ENCODE measurements at regions not wholly inside any gene's neighbourhood (a gene's known extent, or its start where the extent isn't known, plus 50 kb on each side); places are given as distances from the start of the nearest gene placed in this dataset.

DNA sequence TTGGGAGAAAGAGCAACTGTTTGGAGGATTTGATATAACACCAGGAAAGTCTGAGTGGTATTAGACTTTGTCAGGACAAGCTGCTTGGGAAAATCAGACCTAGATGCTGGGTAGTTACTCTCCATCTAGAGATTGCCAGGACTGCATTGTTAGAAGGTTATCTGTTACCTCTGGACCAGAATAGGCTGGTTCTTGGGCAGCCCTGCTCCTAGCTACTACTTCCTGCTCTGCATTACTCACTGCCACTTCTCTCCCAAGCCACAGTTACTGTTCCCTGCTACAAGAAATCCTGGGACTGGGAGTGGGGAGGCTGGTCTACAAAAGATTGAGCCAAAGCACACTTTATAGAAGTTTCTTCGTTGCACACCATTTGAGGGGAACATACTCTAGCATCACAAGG, 95.5 kb upstream of the KCNN2 start:
- CTCF ChIA-PET = no interaction called here
- Histone ChIP-seq H2AFZ (ENCODE audit: low read depth, low read length, poor library complexity, severe bottlenecking) (no peak overlapping the region), H4K20me1 (ENCODE audit: insufficient read depth) (no peaks in the 10 kb centered on the region), H3K4me1 (ENCODE audit: control insufficient read depth in 1 of 2, insufficient read depth in 2 of 2, low read length in 2 of 2) (no peaks in the 10 kb centered on the region), H3K36me3 (ENCODE audit: control insufficient read depth in 1 of 2, insufficient read depth in 2 of 2, low read length in 2 of 2) (no peaks in the 10 kb centered on the region), H3K9ac (ENCODE audit: low read length) (no peak overlapping the region), H3K4me2 (ENCODE audit: low read length) (no peak overlapping the region), H3K27me3 (ENCODE audit: insufficient read depth, low read length) (peaks cover 7% of the 10 kb centered on the region; the same call in 1 of the 2 replicates), H3K79me2 (ENCODE audit: insufficient read depth, low read length) (no peaks in the 10 kb centered on the region), H3K9me3 (ENCODE audit: control insufficient read depth in 1 of 2, insufficient read depth in 1 of 2, low read depth in 1 of 2, low read length in 2 of 2) (no peaks in the 10 kb centered on the region), H3K4me3 (replicated peaks in 1 of 2; ENCODE audit: low read depth in 1 of 2, low read length in 2 of 2) (no peak overlapping the region), H3K9me2 (ENCODE audit: insufficient read depth) (no peaks in the 10 kb centered on the region), H3K27ac (ENCODE audit: low read depth, low read length) (no peak overlapping the region)
- ATAC-seq (no peak), DNase-seq (ENCODE audit: low read depth, low spot score) (no peak)
- RAD21 ChIA-PET (ENCODE audit: low non-redundant PET in 1 of 2, low total read pairs in 2 of 2, uncharacterized antibody in 2 of 2, unreplicated experiment in 2 of 2) = no interaction called here
- TF ChIP-seq SRF (IDR thresholded peaks at IDR 0.05; ENCODE audit: low read depth) (no peak), JUND (IDR thresholded peaks at IDR 0.05) (no peak), TCF7L2 (IDR thresholded peaks at IDR 0.05; ENCODE audit: borderline replicate concordance, extremely low read depth, insufficient read depth, insufficient read length) (no peak), MAX (IDR thresholded peaks at IDR 0.05) (no peak), YY1 (IDR thresholded peaks at IDR 0.05; ENCODE audit: extremely low read depth, insufficient replicate concordance, low read depth, low read length) (no peak), ATF3 (IDR thresholded peaks at IDR 0.05) (no peak), RAD21 (IDR thresholded peaks at IDR 0.05; ENCODE audit: low read depth) (no peak)
- TF ChIP-seq, protein P1, sequence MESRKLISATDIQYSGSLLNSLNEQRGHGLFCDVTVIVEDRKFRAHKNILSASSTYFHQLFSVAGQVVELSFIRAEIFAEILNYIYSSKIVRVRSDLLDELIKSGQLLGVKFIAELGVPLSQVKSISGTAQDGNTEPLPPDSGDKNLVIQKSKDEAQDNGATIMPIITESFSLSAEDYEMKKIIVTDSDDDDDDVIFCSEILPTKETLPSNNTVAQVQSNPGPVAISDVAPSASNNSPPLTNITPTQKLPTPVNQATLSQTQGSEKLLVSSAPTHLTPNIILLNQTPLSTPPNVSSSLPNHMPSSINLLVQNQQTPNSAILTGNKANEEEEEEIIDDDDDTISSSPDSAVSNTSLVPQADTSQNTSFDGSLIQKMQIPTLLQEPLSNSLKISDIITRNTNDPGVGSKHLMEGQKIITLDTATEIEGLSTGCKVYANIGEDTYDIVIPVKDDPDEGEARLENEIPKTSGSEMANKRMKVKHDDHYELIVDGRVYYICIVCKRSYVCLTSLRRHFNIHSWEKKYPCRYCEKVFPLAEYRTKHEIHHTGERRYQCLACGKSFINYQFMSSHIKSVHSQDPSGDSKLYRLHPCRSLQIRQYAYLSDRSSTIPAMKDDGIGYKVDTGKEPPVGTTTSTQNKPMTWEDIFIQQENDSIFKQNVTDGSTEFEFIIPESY (IDR thresholded peaks at IDR 0.05; ENCODE audit: extremely low read depth, insufficient replicate concordance, low read length) = no peak
- intact Hi-C loops (cut with micrococcal nuclease) = no loop called here
- BruUV-seq (replicated peaks) = no TSS peak
- POLR2A ChIA-PET = no interaction called here

GRCh38 chr5:114296191-114296590, 65.7 kb upstream of the KCNN2 start:
- RAD21 ChIA-PET (ENCODE audit: low non-redundant PET in 1 of 2, low total read pairs in 2 of 2, uncharacterized antibody in 2 of 2, unreplicated experiment in 2 of 2) = no interaction called here
- H2AFZ ChIP-seq (ENCODE audit: low read depth, low read length, poor library complexity, severe bottlenecking) = no peak overlapping the region
- no peaks in the 10 kb centered on the region for H3K9me2 ChIP-seq (ENCODE audit: insufficient read depth)
- POLR2A ChIA-PET = no interaction called here
- no peak overlapping the region for H3K4me3 ChIP-seq (replicated peaks in 1 of 2; ENCODE audit: low read depth in 1 of 2, low read length in 2 of 2)
- no peaks in the 10 kb centered on the region for H3K4me1 ChIP-seq (ENCODE audit: control insufficient read depth in 1 of 2, insufficient read depth in 2 of 2, low read length in 2 of 2)
- DNase-seq (ENCODE audit: low read depth, low spot score) = no peak
- intact Hi-C loops (cut with micrococcal nuclease) = no loop called here
- H4K20me1 ChIP-seq (ENCODE audit: insufficient read depth) = no peaks in the 10 kb centered on the region
- no peaks in the 10 kb centered on the region for H3K79me2 ChIP-seq (ENCODE audit: insufficient read depth, low read length)
- no peak for ATAC-seq
- H3K27ac ChIP-seq (ENCODE audit: low read depth, low read length) = no peak overlapping the region
- peaks cover 16% of the 10 kb centered on the region for H3K27me3 ChIP-seq (ENCODE audit: insufficient read depth, low read length)
- H3K4me2 ChIP-seq (ENCODE audit: low read length) = no peak overlapping the region
- no peaks in the 10 kb centered on the region for H3K9me3 ChIP-seq (ENCODE audit: control insufficient read depth in 1 of 2, insufficient read depth in 1 of 2, low read depth in 1 of 2, low read length in 2 of 2)
- no peak overlapping the region for H3K9ac ChIP-seq (ENCODE audit: low read length)
- no TSS peak for BruUV-seq (replicated peaks)
- TF ChIP-seq ZFX (IDR thresholded peaks at IDR 0.05) = no peak
- TF ChIP-seq POLR2A (IDR thresholded peaks at IDR 0.05; ENCODE audit: borderline replicate concordance, extremely low read depth, insufficient read depth, insufficient read length) = no peak
- TF ChIP-seq CBX3 (IDR thresholded peaks at IDR 0.05; ENCODE audit: low read depth) = no peak
- TF ChIP-seq ZNF274 (IDR thresholded peaks at IDR 0.05; ENCODE audit: low read depth, low read length) = no peak
- H3K36me3 ChIP-seq (ENCODE audit: control insufficient read depth in 1 of 2, insufficient read depth in 2 of 2, low read length in 2 of 2) = no peaks in the 10 kb centered on the region
- CTCF ChIA-PET = no interaction called here
